Choroid plexus epithelial cell (primary cell): ENCODE measurements at regions not wholly inside any gene's neighbourhood (a gene's known extent, or its start where the extent isn't known, plus 50 kb on each side); places are given as distances from the start of the nearest gene placed in this dataset.
"Not testable (repeated sequence)": the region's sequence is repeated elsewhere in the genome, so short reads cannot be mapped to it uniquely, and the experiment has no call there.

Source experiments
- DNase-seq: peaks from one replicate; pipeline ENCODE4 v3.0.0-alpha.2; 2010; ENCODE audit warnings: low read depth
- H3K4me3 ChIP-seq: 2 replicates; pipeline ENCODE4 v1.5.1; 2011; ENCODE audit warnings: low read depth, mild to moderate bottlenecking, control low read depth, low read length, moderate library complexity
- TF ChIP-seq, protein P1 (sequence below): conservative IDR thresholded peaks from 2 replicates; pipeline ENCODE4 v1.5.1; 2011; ENCODE audit warnings: low read depth, mild to moderate bottlenecking, control low read depth, inconsistent platforms, low read length, moderate library complexity

DNA sequence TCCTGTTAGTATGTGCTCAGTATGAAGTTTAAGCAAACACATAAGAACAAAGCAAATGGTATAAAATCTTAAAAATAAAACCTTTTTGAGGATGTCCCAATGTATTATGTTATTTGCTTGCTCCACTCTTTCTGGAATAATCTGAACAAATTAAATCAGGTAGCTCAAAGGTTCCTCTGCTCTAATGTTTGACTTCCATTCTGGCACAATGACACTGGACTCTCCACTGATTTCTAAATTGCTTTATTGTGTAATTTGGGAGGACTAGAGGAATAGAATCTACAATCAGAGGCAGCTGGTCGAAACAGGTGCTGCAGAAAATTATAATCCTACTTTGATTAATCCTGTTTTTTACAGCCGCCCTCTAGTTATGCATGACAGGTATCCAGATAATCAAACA lies 523.7 kb upstream of the FOXG1 start:
- TF ChIP-seq, protein P1, sequence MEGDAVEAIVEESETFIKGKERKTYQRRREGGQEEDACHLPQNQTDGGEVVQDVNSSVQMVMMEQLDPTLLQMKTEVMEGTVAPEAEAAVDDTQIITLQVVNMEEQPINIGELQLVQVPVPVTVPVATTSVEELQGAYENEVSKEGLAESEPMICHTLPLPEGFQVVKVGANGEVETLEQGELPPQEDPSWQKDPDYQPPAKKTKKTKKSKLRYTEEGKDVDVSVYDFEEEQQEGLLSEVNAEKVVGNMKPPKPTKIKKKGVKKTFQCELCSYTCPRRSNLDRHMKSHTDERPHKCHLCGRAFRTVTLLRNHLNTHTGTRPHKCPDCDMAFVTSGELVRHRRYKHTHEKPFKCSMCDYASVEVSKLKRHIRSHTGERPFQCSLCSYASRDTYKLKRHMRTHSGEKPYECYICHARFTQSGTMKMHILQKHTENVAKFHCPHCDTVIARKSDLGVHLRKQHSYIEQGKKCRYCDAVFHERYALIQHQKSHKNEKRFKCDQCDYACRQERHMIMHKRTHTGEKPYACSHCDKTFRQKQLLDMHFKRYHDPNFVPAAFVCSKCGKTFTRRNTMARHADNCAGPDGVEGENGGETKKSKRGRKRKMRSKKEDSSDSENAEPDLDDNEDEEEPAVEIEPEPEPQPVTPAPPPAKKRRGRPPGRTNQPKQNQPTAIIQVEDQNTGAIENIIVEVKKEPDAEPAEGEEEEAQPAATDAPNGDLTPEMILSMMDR, result no peak
- DNase-seq, result no peak
- H3K4me3 ChIP-seq, result no peak overlapping the region

DNA sequence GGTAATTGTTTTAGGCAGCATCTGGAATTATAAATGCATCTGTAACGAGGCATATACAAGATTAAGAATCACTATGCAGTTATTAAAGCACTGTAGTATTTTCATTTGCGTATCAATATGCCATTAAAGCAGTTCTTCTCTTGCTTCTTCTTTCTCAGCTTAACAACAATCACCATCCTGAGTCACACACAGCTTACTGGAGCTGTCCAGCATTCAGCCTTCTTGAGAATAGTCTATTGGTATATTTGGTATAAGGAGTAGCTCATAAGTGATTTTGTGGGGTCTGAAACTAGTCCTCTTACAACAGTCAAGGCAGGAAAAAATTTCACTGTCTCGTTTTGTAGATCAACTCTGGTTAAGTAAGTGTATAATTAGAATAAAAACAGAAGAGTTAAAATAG lies 523.0 kb upstream of the FOXG1 start:
- TF ChIP-seq, protein P1, result no peak
- no peak overlapping the region for H3K4me3 ChIP-seq
- DNase-seq, result peak; percentile 57

DNA sequence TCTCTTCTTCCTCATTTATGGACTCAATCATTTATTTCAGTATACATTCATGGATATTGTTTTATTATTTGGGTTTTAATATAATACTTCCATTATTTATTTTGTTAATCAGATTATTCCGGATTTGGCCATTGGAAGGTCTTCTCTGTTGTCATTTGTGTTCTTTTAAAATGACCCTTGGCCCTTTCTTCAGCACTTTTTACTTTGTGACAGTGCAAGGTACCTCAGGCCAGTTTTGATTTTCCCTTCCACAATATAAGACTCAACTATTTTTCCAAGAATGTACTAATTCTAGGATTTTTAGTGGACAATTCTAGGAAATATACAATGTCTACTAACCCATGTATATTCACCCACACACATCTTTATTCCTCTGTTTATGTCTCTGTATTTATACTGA lies 521.4 kb upstream of the FOXG1 start:
- DNase-seq, result no peak
- no peak overlapping the region for H3K4me3 ChIP-seq
- TF ChIP-seq, protein P1, result no peak

DNA sequence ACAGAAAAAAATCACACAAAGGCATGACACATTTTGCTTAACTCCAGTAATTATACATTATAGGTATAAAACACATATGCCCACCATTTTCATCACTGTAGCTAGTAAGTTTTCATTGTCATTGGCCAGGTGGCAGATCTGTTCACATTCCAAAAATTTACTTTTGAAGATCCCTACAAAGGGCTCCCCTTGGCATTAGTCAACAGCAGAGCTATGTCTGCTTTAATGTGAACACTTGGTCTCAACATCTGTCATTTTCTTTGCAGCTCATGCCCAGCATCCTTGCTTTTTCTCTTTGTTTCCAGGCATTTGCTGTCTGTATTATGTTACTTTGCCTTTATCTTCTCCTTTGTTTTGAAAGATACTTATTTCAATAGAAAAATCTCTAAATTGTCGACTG lies 519.1 kb upstream of the FOXG1 start:
- TF ChIP-seq, protein P1, result no peak
- DNase-seq, result no peak
- H3K4me3 ChIP-seq, result no peak overlapping the region

DNA sequence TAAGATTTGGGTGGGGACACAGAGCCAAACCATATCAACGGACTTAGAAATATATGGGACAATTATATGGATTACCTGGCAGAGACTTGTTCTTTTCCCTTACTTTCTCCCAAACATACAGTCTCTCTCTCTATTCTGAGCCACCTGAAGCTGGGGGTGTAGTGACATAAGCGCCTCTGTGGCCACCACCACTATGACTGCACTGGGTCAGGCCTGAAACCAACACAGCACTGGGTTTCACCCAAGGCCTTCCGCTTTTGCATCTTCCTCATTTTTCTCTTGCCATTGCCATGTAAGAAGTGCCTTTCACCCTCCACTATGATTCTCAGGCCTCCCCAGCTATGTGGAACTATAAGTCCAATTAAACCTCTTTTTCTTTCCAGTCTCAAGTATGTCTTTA lies 514.5 kb upstream of the FOXG1 start:
- not testable (repeated sequence) for DNase-seq, H3K4me3 ChIP-seq

DNA sequence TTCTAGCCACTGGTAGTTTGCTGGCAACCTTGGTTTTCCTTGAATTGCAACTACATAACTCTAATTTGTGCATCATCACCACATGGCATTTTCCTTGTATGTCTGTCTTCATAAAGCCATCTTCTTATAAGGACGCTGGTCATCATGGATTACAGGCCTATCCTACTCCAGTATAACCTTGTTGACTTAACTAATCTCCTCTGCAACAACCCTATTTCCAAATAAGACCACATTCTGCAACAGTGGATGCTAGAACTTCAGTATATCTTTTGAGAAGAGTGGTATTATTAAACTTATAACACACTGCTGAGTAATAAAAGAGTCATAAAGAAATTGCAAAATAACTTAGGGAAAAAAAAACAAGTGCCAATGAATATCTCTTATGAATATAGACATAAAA lies 511.8 kb upstream of the FOXG1 start:
- no peak for DNase-seq
- H3K4me3 ChIP-seq, result no peak overlapping the region
- TF ChIP-seq, protein P1, result no peak

DNA sequence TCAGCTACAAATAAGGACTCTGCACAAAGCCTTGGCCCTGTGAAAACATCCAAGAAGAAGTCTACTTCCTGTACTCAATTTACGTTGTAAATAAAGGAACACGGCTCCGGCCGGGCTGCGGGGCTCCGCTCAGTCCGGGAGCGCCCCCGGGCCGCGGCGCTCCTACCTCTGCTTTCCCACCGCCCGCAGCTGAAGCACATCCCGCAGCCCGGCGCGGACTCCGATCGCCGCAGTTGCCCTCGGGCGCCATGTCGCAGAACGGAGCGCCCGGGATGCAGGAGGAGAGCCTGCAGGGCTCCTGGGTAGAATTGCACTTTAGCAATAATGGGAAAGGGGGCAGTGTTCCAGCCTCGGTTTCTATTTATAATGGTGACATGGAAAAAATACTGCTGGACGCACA lies 502.3 kb upstream of the FOXG1 start:
- TF ChIP-seq, protein P1, result peak; percentile 27
- DNase-seq, result peak; percentile 29
- H3K4me3 ChIP-seq, result peak overlapping the region; percentile 52

DNA sequence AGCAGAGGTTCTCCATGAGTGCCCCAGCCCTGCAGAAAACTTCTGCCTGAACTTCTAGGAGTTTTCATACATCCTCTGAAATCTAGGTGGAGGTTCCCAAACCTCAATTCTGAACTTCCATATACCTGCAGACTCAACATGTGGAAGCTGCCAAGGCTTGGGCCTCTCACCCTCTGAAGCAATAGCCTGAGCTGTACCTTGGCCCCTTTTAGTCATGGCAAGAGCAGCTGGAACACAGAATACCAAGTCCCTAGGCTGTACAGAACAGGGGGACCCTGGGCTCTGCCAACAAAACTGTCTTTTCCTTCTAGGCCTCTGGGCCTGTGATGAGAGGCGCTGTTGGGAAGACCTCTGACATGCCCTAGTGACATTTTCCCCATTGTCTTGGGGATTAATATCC lies 494.3 kb upstream of the FOXG1 start:
- no peak overlapping the region for H3K4me3 ChIP-seq
- DNase-seq, result no peak

More for the DNA sequence above, 494.3 kb upstream of the FOXG1 start:
- TF ChIP-seq, protein P1, result no peak
